ENCODE measurements at regions not wholly inside any gene's neighbourhood (a gene's known extent, or its start where the extent isn't known, plus 50 kb on each side); places are given as distances from the start of the nearest gene placed in this dataset.

DNA sequence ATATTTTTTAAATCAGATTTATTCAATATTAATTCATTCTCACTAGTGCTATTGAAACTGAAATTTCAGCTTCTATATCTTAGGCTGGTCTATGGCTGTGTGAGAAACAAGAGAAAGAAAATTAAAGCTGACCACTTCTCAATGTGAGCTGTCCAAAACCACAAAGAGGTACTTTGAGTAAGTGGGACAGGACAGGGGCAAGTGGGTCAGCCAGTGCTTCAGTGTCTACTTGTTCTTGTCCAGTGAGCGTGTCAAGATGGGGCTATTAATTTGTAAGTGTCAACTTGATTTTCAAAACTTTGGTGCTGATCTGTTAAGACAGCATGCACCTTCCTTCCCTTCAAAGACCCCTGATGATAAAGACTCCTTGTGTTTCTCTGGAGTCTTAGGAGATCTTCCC is 533.9 kb downstream of the PLPP3 start:
- Histone ChIP-seq H3K4me3 (no peak overlapping the region), H3K4me1 (no peaks in the 10 kb centered on the region), H3K9me3 (no peaks in the 10 kb centered on the region), H3K36me3 (no peaks in the 10 kb centered on the region), H3K27me3 (no peaks in the 10 kb centered on the region), H3K27ac (no peak overlapping the region)
- no peak for DNase-seq
- intact Hi-C loops (cut with DNase I) = no loop called here
- TF ChIP-seq, protein P1, sequence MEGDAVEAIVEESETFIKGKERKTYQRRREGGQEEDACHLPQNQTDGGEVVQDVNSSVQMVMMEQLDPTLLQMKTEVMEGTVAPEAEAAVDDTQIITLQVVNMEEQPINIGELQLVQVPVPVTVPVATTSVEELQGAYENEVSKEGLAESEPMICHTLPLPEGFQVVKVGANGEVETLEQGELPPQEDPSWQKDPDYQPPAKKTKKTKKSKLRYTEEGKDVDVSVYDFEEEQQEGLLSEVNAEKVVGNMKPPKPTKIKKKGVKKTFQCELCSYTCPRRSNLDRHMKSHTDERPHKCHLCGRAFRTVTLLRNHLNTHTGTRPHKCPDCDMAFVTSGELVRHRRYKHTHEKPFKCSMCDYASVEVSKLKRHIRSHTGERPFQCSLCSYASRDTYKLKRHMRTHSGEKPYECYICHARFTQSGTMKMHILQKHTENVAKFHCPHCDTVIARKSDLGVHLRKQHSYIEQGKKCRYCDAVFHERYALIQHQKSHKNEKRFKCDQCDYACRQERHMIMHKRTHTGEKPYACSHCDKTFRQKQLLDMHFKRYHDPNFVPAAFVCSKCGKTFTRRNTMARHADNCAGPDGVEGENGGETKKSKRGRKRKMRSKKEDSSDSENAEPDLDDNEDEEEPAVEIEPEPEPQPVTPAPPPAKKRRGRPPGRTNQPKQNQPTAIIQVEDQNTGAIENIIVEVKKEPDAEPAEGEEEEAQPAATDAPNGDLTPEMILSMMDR (IDR thresholded peaks at IDR 0.05) = no peak
- TF ChIP-seq POLR2A (IDR thresholded peaks at IDR 0.05) = no peak
- 94 to 100% methylated on average over 1 of the region's 1 CpG for WGBS, 2 donors

DNA sequence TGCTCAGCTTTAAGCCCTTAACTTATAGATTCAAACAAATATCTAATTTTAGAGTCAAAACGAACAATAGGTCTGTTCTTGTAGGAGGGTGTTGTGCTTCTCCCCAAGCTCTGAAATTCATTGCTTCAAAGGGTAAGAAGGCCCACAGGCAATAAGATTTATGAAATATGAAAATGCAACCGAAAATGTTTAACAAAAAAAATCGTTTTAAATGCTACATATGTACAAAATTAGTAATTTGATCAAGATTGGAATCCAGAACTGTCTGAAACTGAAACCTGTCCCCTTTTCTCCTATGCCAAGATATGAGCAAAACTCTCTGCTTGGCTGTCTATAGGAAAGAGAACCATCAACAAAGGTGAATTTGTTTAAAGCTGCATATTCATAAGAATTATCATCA is 534.3 kb downstream of the PLPP3 start:
- intact Hi-C loops (cut with DNase I) = no loop called here
- WGBS, 2 donors = 69 to 74% methylated on average over 3 of the region's 3 CpGs
- TF ChIP-seq, protein P1 (IDR thresholded peaks at IDR 0.05) = no peak
- no peak for TF ChIP-seq POLR2A (IDR thresholded peaks at IDR 0.05)

DNA sequence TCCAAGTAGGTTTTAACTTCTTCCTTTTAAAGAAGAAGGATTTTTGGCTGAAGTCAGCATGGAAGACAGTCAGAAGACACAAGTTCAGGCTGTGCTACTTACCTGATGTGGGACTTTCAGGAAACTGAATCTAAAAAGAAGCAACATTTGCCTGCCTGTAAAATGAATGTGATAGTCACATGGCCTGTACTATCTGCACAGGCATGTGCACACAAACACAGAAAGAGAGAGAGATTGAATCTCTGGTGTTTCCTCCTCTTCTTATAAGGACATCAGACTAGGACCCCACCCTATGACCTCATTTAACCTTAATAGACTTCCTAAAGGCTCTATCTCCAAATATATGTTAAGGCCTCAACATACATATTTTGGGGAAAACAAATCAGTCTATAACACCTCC is 542.9 kb downstream of the PLPP3 start:
- DNase-seq = no peak
- Histone ChIP-seq H3K36me3 (no peaks in the 10 kb centered on the region), H3K27ac (no peak overlapping the region), H3K4me1 (peaks cover 0 to 10% (median 0%) of the 10 kb centered on the region in 3 donors), H3K9me3 (no peaks in the 10 kb centered on the region), H3K4me3 (no peak overlapping the region), H3K27me3 (no peaks in the 10 kb centered on the region)
- intact Hi-C loops (cut with DNase I) = no loop called here
- TF ChIP-seq, protein P1 (IDR thresholded peaks at IDR 0.05) = no peak
- TF ChIP-seq POLR2A (IDR thresholded peaks at IDR 0.05) = no peak

More for the DNA sequence above, 534.3 kb downstream of the PLPP3 start:
- H3K9me3 ChIP-seq = no peaks in the 10 kb centered on the region
- no peak overlapping the region for H3K27ac ChIP-seq
- no peaks in the 10 kb centered on the region for H3K27me3 ChIP-seq
- H3K4me1 ChIP-seq = no peaks in the 10 kb centered on the region
- DNase-seq = no peak
- H3K36me3 ChIP-seq = no peaks in the 10 kb centered on the region
- no peak overlapping the region for H3K4me3 ChIP-seq

- H3K9me3 ChIP-seq = no peaks in the 10 kb centered on the region
- no peak overlapping the region for H3K27ac ChIP-seq
- H3K4me3 ChIP-seq = no peak overlapping the region
- H3K4me1 ChIP-seq = peaks cover 0 to 10% (median 0%) of the 10 kb centered on the region in 3 donors
- TF ChIP-seq POLR2A (IDR thresholded peaks at IDR 0.05) = no peak
- TF ChIP-seq, protein P1 (IDR thresholded peaks at IDR 0.05) = no peak
- intact Hi-C loops (cut with DNase I) = no loop called here
- no peak for DNase-seq
- H3K27me3 ChIP-seq = no peaks in the 10 kb centered on the region
- WGBS, 2 donors = 90 to 100% methylated on average over 2 of the region's 2 CpGs
- H3K36me3 ChIP-seq = no peaks in the 10 kb centered on the region
These were observed 544.4 kb downstream of the PLPP3 start for GRCh38 chr1:56034847-56035481.

DNA sequence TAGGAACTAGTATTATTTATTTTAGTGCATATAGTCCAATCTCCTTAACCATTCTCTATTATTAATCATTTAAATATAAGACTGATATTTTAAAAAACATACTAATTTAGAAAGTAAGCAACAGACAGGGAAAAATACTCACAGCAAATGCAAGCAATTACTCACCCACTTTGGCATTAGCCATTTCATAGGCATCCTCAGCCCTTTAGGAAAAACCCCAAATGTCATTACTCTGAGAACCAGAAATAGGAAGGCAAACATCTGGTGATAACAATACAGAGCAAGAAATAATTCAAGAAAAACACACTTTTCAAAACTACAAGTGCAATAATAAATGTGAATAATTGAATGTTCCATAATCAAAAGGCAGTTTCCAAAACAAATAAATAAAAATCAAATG is 545.1 kb downstream of the PLPP3 start:
- no peaks in the 10 kb centered on the region for H3K9me3 ChIP-seq
- no peak for TF ChIP-seq POLR2A (IDR thresholded peaks at IDR 0.05)
- TF ChIP-seq, protein P1 (IDR thresholded peaks at IDR 0.05) = no peak
- H3K4me1 ChIP-seq = peaks cover 0 to 10% (median 0%) of the 10 kb centered on the region in 3 donors
- no peak overlapping the region for H3K4me3 ChIP-seq
- no peaks in the 10 kb centered on the region for H3K27me3 ChIP-seq
- H3K27ac ChIP-seq = no peak overlapping the region
- no peak for DNase-seq
- intact Hi-C loops (cut with DNase I) = no loop called here
- no peaks in the 10 kb centered on the region for H3K36me3 ChIP-seq
